ENCODE measurements at regions not wholly inside any gene's neighbourhood (a gene's known extent, or its start where the extent isn't known, plus 50 kb on each side); places are given as distances from the start of the nearest gene placed in this dataset.

DNA sequence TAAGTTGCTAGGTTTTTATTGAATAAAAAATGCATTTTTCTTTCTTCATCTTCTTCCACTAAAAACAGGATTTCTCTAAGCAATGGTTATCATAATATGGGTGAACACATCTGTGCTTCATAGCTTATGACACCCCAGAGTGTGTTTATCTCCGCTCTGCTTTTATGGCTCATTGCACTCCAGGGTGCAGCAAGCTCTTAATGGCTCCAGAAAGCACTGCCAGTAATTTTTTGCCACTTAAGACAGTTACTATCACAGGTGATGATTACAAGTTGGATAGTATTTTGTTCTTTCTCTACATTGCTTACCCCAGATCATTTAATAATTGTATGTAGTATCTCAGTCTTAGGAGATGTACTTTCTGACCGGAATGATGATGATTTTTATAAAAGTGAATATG lies 239.3 kb upstream of the CDH20 start:
- no peak for DNase-seq

DNA sequence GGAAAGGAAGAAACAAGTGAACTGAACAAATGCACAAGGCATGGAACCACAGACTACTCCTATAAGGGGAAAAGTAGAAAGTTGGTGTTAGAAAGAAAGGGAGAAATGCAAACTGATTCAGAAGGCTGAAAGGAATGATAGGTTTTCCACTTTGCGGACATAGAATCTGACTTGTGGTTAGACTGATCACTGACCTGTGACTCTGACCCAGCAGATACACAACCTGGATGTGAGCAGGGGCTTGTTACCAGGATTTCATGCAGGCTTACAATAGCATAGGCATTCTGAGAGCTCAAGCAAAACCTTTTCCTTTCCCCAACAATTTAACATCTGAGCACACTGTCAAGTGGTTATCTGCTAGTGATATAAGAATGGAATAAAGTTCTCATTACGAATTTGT lies 237.0 kb upstream of the CDH20 start:
- no peak for DNase-seq

GRCh38 chr18:61107113-61107512 lies 226.1 kb upstream of the CDH20 start:
- no peak for DNase-seq

DNA sequence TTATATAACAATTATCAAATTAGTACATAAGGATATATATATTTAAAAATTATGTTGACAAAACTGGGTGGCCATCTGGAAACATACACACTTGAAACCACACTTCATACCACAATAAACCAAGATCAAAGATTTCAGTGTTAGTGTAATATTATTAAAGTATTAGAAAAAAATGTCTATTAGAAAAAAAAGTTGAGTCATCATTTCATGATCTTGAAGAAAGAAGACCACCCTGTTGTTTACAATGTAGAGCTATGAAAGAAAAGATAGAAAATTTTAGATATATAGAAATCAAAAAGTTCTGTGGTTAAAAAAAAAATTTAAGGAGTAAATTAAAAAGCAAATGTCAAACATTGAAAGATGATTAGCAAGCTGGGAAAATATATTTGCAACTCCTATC lies 224.5 kb upstream of the CDH20 start:
- DNase-seq = no peak

DNA sequence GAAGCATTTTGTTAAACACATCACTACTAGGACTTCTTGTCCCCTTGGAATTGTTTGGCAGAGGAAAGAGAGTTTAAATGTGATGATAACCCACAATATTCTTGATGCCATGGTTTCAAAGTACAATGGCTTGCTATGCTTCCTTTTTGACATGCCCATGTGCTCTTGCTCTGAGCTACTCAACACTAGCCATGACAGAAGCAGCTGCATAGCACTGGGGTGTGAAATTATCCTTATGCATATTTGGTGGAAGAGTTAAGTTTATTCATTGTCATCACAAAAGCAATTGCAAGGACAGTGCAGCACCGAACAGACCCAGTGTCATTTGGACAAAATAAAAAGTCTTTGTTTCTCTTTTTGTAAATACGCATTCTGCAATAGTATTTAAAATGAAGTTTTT lies 209.9 kb upstream of the CDH20 start:
- DNase-seq = no peak

GRCh38 chr18:61127714-61128467 lies 205.3 kb upstream of the CDH20 start:
- DNase-seq = no peak

- no peak for DNase-seq
Observed at GRCh38 chr18:61129001-61129400, 204.2 kb upstream of the CDH20 start.

DNA sequence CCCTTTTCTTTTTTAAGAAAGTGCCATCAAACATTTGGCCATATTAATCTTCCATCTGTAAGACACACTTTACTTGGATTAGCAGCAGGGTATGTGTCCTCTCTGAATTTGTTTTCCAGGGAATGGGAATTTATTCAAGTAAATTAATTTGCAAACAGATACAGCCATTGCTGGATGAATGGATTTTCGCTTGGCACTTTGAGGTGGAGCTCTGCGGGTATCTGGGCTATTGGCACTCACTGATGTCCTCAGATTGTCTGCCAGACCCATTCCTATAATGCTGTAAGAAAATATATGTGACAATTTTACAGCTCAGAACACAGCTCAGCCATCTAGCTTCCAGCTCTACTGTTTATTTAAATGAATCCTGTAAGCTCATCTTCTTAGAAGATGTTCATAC lies 201.2 kb upstream of the CDH20 start:
- DNase-seq = no peak

- no peak for DNase-seq
Observed at GRCh38 chr18:61133783-61134182, 199.4 kb upstream of the CDH20 start.

DNA sequence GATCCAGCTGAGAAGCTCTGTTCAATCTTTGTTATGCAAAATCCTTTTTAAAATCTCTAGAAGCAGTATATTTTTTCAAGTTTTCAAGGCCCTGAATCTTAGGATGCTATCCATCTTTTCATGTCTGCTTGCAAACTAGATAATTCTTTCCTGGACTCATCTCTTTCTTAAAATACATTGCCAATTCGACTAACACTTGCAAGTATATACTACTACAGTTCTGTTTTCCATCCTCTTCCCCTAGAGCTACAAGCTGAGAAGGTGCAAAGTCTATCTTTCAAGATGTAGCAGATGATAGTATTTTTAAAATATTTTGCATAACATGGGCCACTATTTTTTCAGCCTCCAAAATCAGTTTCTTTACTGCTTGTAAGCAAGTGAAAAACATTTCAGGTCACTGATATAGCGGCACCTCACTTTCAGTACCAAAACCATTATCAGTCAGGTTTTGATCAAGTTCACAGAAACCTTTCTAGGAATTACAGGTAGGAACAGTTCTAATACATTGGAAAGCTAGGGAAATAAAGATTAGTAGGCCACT lies 196.4 kb upstream of the CDH20 start:
- DNase-seq = no peak

GRCh38 chr18:61141691-61142090 lies 191.5 kb upstream of the CDH20 start:
- DNase-seq = no peak

- DNase-seq = no peak
Observed at GRCh38 chr18:61148322-61148721, 184.9 kb upstream of the CDH20 start.

DNA sequence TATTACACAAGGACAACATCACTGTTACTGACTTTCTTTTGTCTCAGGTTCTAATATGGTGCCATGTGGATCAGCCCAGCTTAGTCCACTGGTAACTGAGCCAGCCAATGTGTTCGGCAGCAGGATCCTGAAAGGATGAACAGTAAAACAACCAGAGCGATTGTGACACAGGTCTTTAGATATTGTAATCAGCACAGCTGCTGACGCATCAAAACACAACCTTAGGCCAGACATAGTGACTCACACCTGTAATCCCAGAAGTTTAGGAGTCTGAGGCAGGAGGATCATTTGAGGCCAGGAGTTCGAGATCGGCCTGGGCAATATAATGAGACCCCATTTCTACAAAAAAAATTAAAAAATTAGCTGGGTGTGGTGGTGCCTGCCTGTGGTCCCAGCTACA lies 183.4 kb upstream of the CDH20 start:
- DNase-seq = no peak

- DNase-seq = no peak
Observed at GRCh38 chr18:61153571-61153970, 179.7 kb upstream of the CDH20 start.

GRCh38 chr18:61154866-61155265 lies 178.4 kb upstream of the CDH20 start:
- DNase-seq = no peak

DNA sequence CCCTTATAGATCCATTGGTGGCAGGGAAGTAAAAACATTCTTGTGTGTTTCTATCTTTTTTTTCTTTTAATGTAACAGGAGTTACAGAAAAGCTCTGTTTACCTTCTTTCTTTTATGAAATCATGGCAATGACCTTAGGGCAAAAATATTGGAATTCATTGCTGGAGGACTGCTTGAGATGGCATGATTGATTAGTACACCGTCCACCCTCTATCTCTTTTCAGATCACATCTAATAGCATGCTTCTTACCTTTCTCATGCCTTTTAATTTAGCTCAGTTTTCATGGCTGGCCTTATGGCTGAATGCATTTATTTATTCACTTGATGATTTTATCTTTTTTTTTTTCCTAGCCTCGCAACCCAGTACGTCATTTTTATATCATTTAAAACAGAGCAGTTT lies 177.6 kb upstream of the CDH20 start:
- no peak for DNase-seq

DNA sequence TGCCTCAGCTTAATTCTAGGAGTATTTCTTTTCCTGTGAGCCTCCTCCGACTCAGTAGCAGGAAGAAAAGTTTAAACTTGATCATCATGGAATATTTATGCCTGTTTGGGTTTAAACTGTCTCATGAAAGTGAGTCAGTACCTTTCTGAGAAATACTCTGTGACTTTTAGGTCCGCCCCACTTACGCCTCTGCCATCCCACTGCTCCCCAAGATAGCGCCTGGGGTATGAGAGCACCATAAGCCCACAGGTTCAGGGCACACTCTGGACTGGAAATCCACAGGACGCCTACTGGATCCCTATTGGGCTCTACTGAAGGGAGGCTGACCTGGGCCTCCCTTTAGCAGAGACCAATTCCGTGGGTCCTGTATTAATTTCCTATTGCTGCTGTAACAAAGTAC lies 175.8 kb upstream of the CDH20 start:
- no peak for DNase-seq

GRCh38 chr18:61159246-61159645 lies 174.0 kb upstream of the CDH20 start:
- DNase-seq = no peak

DNA sequence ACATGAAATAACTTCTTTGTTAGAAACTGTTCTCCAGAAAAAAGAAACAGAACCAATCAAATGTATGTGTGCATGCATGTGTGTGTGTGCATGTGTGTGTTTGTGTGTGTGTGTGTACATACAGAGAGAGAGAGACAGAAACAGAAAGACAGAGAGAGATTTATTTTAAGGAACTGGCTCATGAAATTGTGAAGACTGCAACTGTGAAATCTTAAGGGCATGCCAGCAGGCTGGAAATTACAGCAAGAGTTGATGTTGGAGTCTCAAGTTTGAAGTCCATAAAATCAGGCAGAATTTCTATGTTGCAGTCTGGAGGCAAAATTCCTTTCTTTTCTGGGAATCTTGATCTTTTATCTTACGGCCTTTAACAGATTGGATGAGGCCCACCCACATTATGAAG lies 168.9 kb upstream of the CDH20 start:
- DNase-seq = no peak

DNA sequence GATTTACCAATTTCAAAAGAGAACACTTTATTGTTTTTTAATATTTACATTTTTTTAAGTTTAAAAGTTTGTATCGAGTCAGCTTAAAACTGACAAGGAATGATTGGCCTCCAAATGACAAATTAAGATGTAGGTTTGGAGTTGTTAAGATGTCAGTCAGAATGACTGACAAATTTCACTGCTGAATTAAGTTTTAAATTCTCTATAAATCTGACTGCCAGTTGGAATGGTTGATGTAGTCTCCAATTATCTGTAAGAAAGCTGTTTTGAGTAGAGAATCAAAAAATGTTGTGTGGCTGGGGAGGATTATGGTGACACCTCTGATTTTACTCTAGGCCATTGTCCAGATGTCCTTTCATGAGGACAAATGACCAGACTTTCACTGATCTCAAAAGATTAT lies 165.3 kb upstream of the CDH20 start:
- DNase-seq = no peak

DNA sequence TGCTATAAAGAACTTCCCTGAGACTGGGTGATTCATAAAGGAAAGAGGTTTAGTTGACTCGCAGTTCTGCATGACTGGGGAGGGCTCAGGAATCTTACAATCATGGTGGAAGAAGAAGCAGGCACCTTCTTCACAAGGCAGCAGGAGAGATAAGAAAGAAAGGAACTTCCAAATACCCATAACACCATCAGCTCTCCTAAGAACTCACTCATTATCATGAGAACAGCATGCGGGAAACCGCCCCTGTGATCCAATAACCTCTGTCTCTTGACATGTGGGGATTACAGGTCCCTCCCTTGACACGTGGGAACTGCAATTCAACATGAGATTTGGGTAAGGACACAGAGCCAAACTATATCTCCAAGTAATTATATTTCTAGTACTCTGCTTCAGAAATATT lies 163.8 kb upstream of the CDH20 start:
- no peak for DNase-seq

DNA sequence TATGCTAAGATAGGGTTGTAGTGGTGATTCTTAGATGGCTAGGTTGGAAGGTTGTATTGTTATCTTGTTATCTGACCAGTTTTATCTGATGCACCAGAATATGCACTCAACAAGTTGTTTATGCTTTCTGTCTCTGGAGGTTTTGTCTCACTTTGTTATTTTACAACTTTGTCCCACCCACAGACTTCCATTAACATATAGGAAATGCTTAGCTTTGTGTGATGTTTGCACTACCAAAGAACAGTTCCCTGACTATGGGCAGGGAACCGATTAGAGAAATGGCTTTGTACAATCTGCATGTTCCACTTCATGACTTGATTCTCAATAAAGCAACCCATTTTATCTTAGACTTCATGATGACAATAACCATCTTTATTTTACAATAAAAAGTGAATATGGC lies 160.6 kb upstream of the CDH20 start:
- DNase-seq = no peak

DNA sequence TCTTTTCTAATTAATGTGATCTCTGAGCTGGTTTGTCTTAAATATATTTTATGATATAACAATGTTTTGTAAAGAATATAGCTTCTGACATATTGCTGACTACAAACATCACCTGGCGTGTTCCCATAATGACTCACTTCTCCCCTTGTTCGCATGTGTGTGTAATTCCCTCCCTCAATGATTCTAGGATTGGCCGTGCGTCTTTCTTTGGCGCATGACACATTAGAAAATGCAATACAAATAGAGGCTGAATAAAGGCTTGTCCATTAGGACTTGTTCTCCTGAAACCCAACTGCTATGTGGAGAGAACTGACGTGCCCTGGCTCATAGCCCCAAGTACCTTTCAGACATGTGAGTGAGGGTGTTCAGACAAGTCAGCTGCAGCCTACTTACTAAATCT lies 159.7 kb upstream of the CDH20 start:
- DNase-seq = no peak

DNA sequence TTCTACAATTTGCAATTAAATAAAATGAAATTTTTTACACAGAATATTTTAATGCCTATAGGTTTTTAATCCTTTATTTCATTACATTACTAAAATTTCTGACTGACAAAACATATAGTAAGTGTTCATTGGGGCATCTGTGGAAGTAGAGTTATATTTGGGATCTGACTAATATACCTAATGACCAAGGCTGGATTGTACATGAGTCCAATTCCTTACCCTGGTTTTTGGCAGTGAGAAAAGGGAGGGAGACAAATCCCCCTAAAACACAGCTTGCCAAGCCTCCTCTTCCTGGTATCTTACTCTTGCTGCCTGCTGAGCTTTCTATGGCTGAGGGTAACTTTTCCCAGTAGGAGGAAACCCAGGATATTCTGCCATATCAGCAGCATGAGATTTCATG lies 149.4 kb upstream of the CDH20 start:
- no peak for DNase-seq

DNA sequence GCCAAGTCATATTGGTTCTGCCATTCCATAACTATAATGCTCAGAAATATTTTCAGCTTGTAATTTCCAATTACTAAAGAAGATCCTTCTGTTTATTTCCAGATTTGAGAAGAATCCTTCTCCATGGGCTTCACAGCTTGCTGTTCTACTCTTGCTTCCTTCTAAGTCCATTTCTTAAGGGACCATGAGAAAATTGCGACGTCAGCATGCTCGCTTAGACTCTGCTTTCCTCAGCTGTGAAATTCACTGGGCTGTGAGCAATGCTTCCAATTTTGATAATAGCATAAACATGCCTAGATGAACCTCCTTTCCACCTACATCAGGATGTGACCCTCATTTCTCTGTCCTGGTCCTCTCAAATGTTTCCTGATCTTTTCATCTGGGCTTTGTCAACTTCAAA lies 145.3 kb upstream of the CDH20 start:
- DNase-seq = no peak

All from right hindlimb (tissue), 1 donor.